Ishikawa (cell line): ENCODE measurements at regions not wholly inside any gene's neighbourhood (a gene's known extent, or its start where the extent isn't known, plus 50 kb on each side); places are given as distances from the start of the nearest gene placed in this dataset.

Experiments used
- CEBPB ChIP-seq: IDR thresholded peaks from 2 replicates; pipeline ENCODE4 v1.6.1; 2012
- CREB1 ChIP-seq: IDR thresholded peaks from 2 replicates; pipeline ENCODE4 v1.6.1; 2012; ENCODE audit warnings: low read depth
- EGR1 ChIP-seq: IDR thresholded peaks from 2 replicates; pipeline ENCODE4 v1.6.1; 2012
- EP300 ChIP-seq: IDR thresholded peaks from 2 replicates; pipeline ENCODE4 v1.6.1; 2012; ENCODE audit warnings: borderline replicate concordance
- FOXM1 ChIP-seq: IDR thresholded peaks from 2 replicates; pipeline ENCODE4 v1.6.1; 2012; ENCODE audit warnings: low read depth, borderline replicate concordance
- NFIC ChIP-seq: IDR thresholded peaks from 2 replicates; pipeline ENCODE4 v1.6.1; 2012
- RAD21 ChIP-seq: IDR thresholded peaks from 2 replicates; pipeline ENCODE4 v1.6.1; 2012; ENCODE audit warnings: low read depth
- TAF1 ChIP-seq: IDR thresholded peaks from 2 replicates; pipeline ENCODE4 v1.6.1; 2012; ENCODE audit warnings: low read depth, mild to moderate bottlenecking
- TCF12 ChIP-seq: IDR thresholded peaks from 2 replicates; pipeline ENCODE4 v1.6.1; 2012; ENCODE audit warnings: low read depth
- TEAD4 ChIP-seq: IDR thresholded peaks from 2 replicates; pipeline ENCODE4 v1.6.1; 2012
- YY1 ChIP-seq: IDR thresholded peaks from 2 replicates; pipeline ENCODE4 v1.6.1; 2012; ENCODE audit warnings: low read depth
- ZBTB7A ChIP-seq: IDR thresholded peaks from 2 replicates; pipeline ENCODE4 v1.6.1; 2012; ENCODE audit warnings: low read depth
- TF ChIP-seq, protein P1 (sequence below): IDR thresholded peaks from 2 replicates; pipeline ENCODE4 v1.6.1; 2012
- TF ChIP-seq, protein P2 (sequence below): IDR thresholded peaks from 2 replicates; pipeline ENCODE4 v1.6.1; 2012
- TF ChIP-seq, protein P3 (sequence below): IDR thresholded peaks from 2 replicates; pipeline ENCODE4 v1.6.1; 2012; ENCODE audit warnings: low read depth, mild to moderate bottlenecking

DNA sequence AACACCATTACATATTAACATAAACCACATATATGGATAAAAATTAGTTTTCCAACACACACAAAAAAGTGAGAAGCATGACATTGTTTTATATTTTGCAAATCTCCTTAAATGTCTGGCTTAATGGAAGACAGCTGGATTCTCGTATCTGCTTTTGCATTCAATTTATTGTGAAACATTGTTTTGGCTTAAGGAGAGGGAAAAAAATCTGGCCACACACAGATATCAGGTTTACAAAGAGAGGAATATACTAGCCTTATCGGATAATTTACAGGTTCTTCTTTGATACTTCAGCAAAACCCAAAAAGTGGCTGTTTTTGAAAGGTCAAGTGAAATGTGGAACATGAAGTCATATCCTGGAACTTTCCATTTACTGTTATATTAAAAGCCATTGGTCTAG, 523.5 kb upstream of the ARGLU1 start:
- no peak for TF ChIP-seq CREB1
- no peak for TF ChIP-seq NFIC
- TF ChIP-seq TCF12: no peak
- TF ChIP-seq, protein P1, sequence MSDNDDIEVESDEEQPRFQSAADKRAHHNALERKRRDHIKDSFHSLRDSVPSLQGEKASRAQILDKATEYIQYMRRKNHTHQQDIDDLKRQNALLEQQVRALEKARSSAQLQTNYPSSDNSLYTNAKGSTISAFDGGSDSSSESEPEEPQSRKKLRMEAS: no peak
- no peak for TF ChIP-seq TEAD4
- no peak for TF ChIP-seq RAD21
- TF ChIP-seq, protein P2, sequence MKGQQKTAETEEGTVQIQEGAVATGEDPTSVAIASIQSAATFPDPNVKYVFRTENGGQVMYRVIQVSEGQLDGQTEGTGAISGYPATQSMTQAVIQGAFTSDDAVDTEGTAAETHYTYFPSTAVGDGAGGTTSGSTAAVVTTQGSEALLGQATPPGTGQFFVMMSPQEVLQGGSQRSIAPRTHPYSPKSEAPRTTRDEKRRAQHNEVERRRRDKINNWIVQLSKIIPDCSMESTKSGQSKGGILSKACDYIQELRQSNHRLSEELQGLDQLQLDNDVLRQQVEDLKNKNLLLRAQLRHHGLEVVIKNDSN: no peak
- TF ChIP-seq YY1: no peak
- no peak for TF ChIP-seq CEBPB
- no peak for TF ChIP-seq TAF1
- TF ChIP-seq FOXM1: no peak
- no peak for TF ChIP-seq ZBTB7A

DNA sequence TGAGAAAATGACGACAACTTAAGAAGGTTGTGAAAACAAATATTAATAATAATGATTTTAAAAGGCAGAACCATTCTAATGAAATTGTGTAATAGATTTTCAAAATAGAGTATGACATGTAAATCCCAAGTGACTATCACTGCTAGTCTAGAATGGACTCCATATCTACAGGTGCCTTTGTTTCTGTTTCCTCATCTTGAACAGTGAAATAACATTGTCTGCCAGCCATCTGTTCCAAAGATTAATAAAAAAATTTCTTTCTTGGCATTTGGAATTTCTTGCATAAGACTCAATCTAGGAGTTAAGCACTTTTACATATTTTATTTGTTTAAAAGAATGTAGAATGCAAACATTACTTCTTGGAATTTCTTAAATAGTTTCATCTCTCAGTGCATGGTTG, 520.1 kb upstream of the ARGLU1 start:
- TF ChIP-seq YY1 (no peak), EP300 (no peak), CEBPB (no peak), ZBTB7A (no peak), TEAD4 (no peak), NFIC (no peak), EGR1 (no peak), FOXM1 (no peak), CREB1 (no peak), TAF1 (no peak)
- TF ChIP-seq, protein P3, sequence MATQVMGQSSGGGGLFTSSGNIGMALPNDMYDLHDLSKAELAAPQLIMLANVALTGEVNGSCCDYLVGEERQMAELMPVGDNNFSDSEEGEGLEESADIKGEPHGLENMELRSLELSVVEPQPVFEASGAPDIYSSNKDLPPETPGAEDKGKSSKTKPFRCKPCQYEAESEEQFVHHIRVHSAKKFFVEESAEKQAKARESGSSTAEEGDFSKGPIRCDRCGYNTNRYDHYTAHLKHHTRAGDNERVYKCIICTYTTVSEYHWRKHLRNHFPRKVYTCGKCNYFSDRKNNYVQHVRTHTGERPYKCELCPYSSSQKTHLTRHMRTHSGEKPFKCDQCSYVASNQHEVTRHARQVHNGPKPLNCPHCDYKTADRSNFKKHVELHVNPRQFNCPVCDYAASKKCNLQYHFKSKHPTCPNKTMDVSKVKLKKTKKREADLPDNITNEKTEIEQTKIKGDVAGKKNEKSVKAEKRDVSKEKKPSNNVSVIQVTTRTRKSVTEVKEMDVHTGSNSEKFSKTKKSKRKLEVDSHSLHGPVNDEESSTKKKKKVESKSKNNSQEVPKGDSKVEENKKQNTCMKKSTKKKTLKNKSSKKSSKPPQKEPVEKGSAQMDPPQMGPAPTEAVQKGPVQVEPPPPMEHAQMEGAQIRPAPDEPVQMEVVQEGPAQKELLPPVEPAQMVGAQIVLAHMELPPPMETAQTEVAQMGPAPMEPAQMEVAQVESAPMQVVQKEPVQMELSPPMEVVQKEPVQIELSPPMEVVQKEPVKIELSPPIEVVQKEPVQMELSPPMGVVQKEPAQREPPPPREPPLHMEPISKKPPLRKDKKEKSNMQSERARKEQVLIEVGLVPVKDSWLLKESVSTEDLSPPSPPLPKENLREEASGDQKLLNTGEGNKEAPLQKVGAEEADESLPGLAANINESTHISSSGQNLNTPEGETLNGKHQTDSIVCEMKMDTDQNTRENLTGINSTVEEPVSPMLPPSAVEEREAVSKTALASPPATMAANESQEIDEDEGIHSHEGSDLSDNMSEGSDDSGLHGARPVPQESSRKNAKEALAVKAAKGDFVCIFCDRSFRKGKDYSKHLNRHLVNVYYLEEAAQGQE: no peak
- TF ChIP-seq, protein P2: no peak
- TF ChIP-seq, protein P1: no peak

DNA sequence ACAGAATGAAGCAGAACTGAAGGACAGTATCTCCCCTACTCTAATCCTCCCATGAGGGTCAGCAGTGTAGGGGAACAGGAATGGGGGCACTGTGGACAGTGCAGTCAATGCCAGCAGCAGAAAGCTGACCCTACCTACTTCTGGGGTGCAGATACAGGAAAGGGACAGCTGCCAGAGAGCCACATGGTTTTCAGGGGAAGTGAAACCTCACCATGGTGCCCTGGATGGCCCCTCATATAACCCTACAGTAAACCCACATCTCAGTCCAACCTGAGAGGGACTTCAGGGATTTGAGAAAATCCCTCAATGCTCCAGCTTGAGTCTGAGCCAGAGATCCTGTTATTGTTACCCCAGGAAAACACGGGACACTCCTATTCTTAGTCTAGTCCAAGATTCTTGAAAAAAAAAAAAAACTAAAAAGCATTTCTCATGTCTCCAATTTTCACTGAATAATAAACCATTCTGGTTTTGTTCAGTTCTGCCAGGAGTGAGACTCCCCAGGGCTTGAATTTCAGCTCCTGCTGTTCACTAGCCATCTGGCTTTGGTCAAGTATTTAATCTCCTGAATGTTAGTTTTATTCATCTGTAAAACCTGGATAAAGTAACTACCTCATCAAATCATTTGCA, 511.6 kb upstream of the ARGLU1 start:
- TF ChIP-seq NFIC: no peak
- TF ChIP-seq CREB1: no peak
- TF ChIP-seq, protein P1: no peak
- TF ChIP-seq EP300: no peak
- no peak for TF ChIP-seq EGR1
- TF ChIP-seq ZBTB7A: no peak
- no peak for TF ChIP-seq RAD21
- TF ChIP-seq, protein P3: no peak
- TF ChIP-seq TCF12: no peak
- no peak for TF ChIP-seq TAF1
- no peak for TF ChIP-seq CEBPB
- TF ChIP-seq YY1: no peak
- no peak for TF ChIP-seq FOXM1
- TF ChIP-seq TEAD4: no peak
- TF ChIP-seq, protein P2: no peak

DNA sequence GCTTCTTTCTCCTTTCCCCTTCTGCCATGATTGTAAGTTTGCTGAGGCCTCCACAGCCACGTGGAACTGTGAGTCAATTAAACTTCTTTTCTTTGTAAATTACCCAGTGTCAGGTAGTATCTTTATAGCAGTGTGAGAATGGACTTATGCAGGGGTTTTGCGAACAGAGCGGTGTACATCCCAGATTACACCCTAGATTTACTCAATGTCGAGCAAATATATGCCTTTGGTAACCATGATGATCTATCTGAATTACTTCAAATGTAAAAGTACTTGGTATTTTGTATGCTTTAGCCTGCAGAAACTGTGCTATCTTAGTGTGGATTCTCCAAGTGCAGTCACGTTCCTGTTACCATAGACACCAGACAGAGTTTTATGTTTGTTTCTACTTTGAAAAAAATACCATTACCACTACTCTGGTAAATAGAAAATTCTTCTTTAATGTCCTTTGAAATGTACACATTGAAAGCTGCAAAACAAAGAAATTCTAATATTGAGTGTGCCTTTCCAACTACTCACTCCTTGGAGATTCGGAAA, 510.4 kb upstream of the ARGLU1 start:
- TF ChIP-seq CEBPB: no peak
- no peak for TF ChIP-seq NFIC
- no peak for TF ChIP-seq TAF1
- no peak for TF ChIP-seq TCF12
- no peak for TF ChIP-seq FOXM1
- TF ChIP-seq, protein P2: no peak
- no peak for TF ChIP-seq YY1
- TF ChIP-seq, protein P1: no peak
- no peak for TF ChIP-seq EGR1
- TF ChIP-seq CREB1: no peak
- no peak for TF ChIP-seq EP300
- TF ChIP-seq RAD21: no peak
- TF ChIP-seq, protein P3: no peak
- no peak for TF ChIP-seq ZBTB7A
- no peak for TF ChIP-seq TEAD4
